PC-3 (cell line): ENCODE measurements at regions not wholly inside any gene's neighbourhood (a gene's known extent, or its start where the extent isn't known, plus 50 kb on each side); places are given as distances from the start of the nearest gene placed in this dataset.

Source experiments
- ATAC-seq: fragments of 200-7000 bp; cut with Tn5 transposase; 2 replicates; pipeline ENCODE4 v1.9.1; 2020; ENCODE audit warnings: mild to moderate bottlenecking, moderate library complexity
- BruUV-seq: library from RNA; stranded (reverse); fragments of 400-500 nt; replicated peaks from 2 replicates; lab custom pipeline; 2021; lab: Mats Ljungman, UMichigan
- CTCF ChIA-PET: fragments of 300-600 bp; sonication (Branson Sonifier 250); formaldehyde crosslinking; loops from one replicate; lab custom pipeline; 2022; ENCODE audit warnings: antibody characterized with exemption; lab: Charles Lee
- POLR2A ChIA-PET: fragments of 300-600 bp; sonication (Branson Sonifier 250); formaldehyde crosslinking; loops from one replicate; lab custom pipeline; 2022; ENCODE audit warnings: antibody characterized with exemption; ENCODE audit not compliant: unreplicated experiment; lab: Charles Lee
- DNase-seq: peaks from one replicate; pipeline ENCODE4 v3.0.0-alpha.2; 2015
- H2AFZ ChIP-seq: fragments of 300-600 bp; sonication (generic); 2 replicates; pipeline ENCODE4 v1.6.0; 2016; ENCODE audit warnings: antibody characterized with exemption, low read length
- H3F3A ChIP-seq: fragments of 300-600 bp; sonication (generic); one replicate; pipeline ENCODE4 v1.6.0; 2017; ENCODE audit warnings: antibody characterized with exemption, low read length, control low read depth, mild to moderate bottlenecking; ENCODE audit not compliant: unreplicated experiment
- H3K27ac ChIP-seq: fragments of 300-600 bp; sonication (generic); 2 replicates; pipeline ENCODE4 v1.5.1; 2016; ENCODE audit warnings: mild to moderate bottlenecking, low read length
- H3K27me3 ChIP-seq: fragments of 300-600 bp; sonication (generic); 2 replicates; pipeline ENCODE4 v1.6.1; 2016; ENCODE audit warnings: low read length, mixed read lengths
- H3K36me3 ChIP-seq: fragments of 300-600 bp; sonication (generic); 2 replicates; pipeline ENCODE4 v1.6.1; 2016; ENCODE audit warnings: low read depth, mixed run types, low read length, mixed read lengths
- H3K4me1 ChIP-seq: fragments of 300-600 bp; sonication (generic); 2 replicates; pipeline ENCODE4 v1.5.1; 2016; ENCODE audit warnings: low read length; ENCODE audit not compliant: insufficient read depth
- H3K4me2 ChIP-seq: fragments of 300-600 bp; sonication (generic); 2 replicates; pipeline ENCODE4 v1.6.0; 2016; ENCODE audit warnings: low read length
- H3K4me3 ChIP-seq: fragments of 300-600 bp; sonication (generic); 2 replicates; pipeline ENCODE4 v1.5.1; 2016; ENCODE audit warnings: mild to moderate bottlenecking, low read length, mixed read lengths
- H3K79me2 ChIP-seq: fragments of 300-600 bp; sonication (generic); 2 replicates; pipeline ENCODE4 v1.6.1; 2017; ENCODE audit warnings: low read length, mixed read lengths
- H3K9ac ChIP-seq: fragments of 300-600 bp; sonication (generic); 2 replicates; pipeline ENCODE4 v1.6.0; 2016; ENCODE audit warnings: mild to moderate bottlenecking, low read length
- H3K9me2 ChIP-seq: fragments of 300-600 bp; sonication (generic); replicated peaks from 2 replicates; pipeline ENCODE4 v1.6.1; 2016; ENCODE audit warnings: mixed run types, low read length, mixed read lengths
- H3K9me3 ChIP-seq: fragments of 300-600 bp; sonication (generic); 2 replicates; pipeline ENCODE4 v1.6.1; 2016; ENCODE audit warnings: low read length, mixed read lengths
- H4K20me1 ChIP-seq: fragments of 300-600 bp; sonication (generic); 2 replicates; pipeline ENCODE4 v1.6.1; 2016; ENCODE audit warnings: low read length, mixed read lengths
- CTCF ChIP-seq: fragments of 300-600 bp; sonication (generic); conservative IDR thresholded peaks from 2 replicates; pipeline ENCODE4 v1.5.1; 2017; ENCODE audit warnings: antibody characterized with exemption, low read depth, mild to moderate bottlenecking, low read length
- EZH2 ChIP-seq: fragments of 300-600 bp; sonication (generic); IDR thresholded peaks from one replicate; pipeline ENCODE4 v1.6.1; 2017; ENCODE audit warnings: antibody characterized with exemption, mild to moderate bottlenecking, low read length; ENCODE audit not compliant: unreplicated experiment
- EZH2phosphoT487 ChIP-seq: fragments of 300-600 bp; sonication (generic); IDR thresholded peaks from 2 replicates; pipeline ENCODE4 v1.6.1; 2018; ENCODE audit warnings: mild to moderate bottlenecking, antibody characterized with exemption, low read length, borderline replicate concordance
- intact Hi-C: fragments of 100-400 bp; cut with micrococcal nuclease; formaldehyde crosslinking; loops from 2 replicates; pipeline ENCODE4 v1.9.0; 2023

GRCh38 chr1:196144588-196144987 lies 463.7 kb downstream of the KCNT2 start:
- ChIA-PET CTCF (no interaction called here), POLR2A (no interaction called here)
- H4K20me1 ChIP-seq = no peaks in the 10 kb centered on the region
- BruUV-seq = no TSS peak
- H3K9me3 ChIP-seq = no peaks in the 10 kb centered on the region
- no peaks in the 10 kb centered on the region for H3K36me3 ChIP-seq
- no peak overlapping the region for H3K27ac ChIP-seq
- H3F3A ChIP-seq = no peaks in the 10 kb centered on the region
- no peak overlapping the region for H3K4me3 ChIP-seq
- DNase-seq = peak; percentile 5
- intact Hi-C loops = no loop called here
- no peaks in the 10 kb centered on the region for H3K27me3 ChIP-seq
- H2AFZ ChIP-seq = no peak overlapping the region
- no peak for ATAC-seq
- no peaks in the 10 kb centered on the region for H3K4me1 ChIP-seq
- peak; percentile 26; the same call in 1 of the 2 replicates for TF ChIP-seq CTCF
- TF ChIP-seq EZH2phosphoT487 = no peak
- no peak overlapping the region for H3K4me2 ChIP-seq
- H3K9ac ChIP-seq = no peak overlapping the region
- H3K79me2 ChIP-seq = no peaks in the 10 kb centered on the region
- no peaks in the 10 kb centered on the region for H3K9me2 ChIP-seq

GRCh38 chr1:196143602-196144342 lies 464.5 kb downstream of the KCNT2 start:
- no peaks in the 10 kb centered on the region for H3K79me2 ChIP-seq
- no peaks in the 10 kb centered on the region for H3K4me1 ChIP-seq
- no peak overlapping the region for H2AFZ ChIP-seq
- H3K27me3 ChIP-seq = no peaks in the 10 kb centered on the region
- peak; percentile 19 for DNase-seq
- CTCF ChIA-PET = no interaction called here
- no TSS peak for BruUV-seq
- no peaks in the 10 kb centered on the region for H4K20me1 ChIP-seq
- no peaks in the 10 kb centered on the region for H3K9me2 ChIP-seq
- intact Hi-C loops = no loop called here
- TF ChIP-seq EZH2 (no peak), CTCF (peak; percentile 45), EZH2phosphoT487 (no peak)
- H3K4me3 ChIP-seq = no peak overlapping the region
- H3K4me2 ChIP-seq = no peak overlapping the region
- no peak overlapping the region for H3K27ac ChIP-seq
- no peak overlapping the region for H3K9ac ChIP-seq
- H3K9me3 ChIP-seq = no peaks in the 10 kb centered on the region
- ATAC-seq = no peak
- H3K36me3 ChIP-seq = no peaks in the 10 kb centered on the region
- POLR2A ChIA-PET = no interaction called here
- H3F3A ChIP-seq = no peaks in the 10 kb centered on the region

GRCh38 chr1:196142111-196142640 lies 466.1 kb downstream of the KCNT2 start:
- Histone ChIP-seq H3K4me1 (no peaks in the 10 kb centered on the region), H3K36me3 (no peaks in the 10 kb centered on the region), H2AFZ (no peak overlapping the region), H3K4me2 (no peak overlapping the region), H3K9me2 (no peaks in the 10 kb centered on the region), H3K9me3 (no peaks in the 10 kb centered on the region), H3K27me3 (no peaks in the 10 kb centered on the region), H3F3A (no peaks in the 10 kb centered on the region), H3K79me2 (no peaks in the 10 kb centered on the region), H3K9ac (no peak overlapping the region), H3K27ac (no peak overlapping the region), H4K20me1 (no peaks in the 10 kb centered on the region), H3K4me3 (no peak overlapping the region)
- CTCF ChIA-PET = no interaction called here
- DNase-seq (no peak), ATAC-seq (no peak)
- POLR2A ChIA-PET = no interaction called here
- intact Hi-C loops = no loop called here
- TF ChIP-seq EZH2 (no peak), EZH2phosphoT487 (no peak), CTCF (no peak)
- no TSS peak for BruUV-seq
